CD14-positive monocyte (primary cell): ENCODE measurements at regions not wholly inside any gene's neighbourhood (a gene's known extent, or its start where the extent isn't known, plus 50 kb on each side); places are given as distances from the start of the nearest gene placed in this dataset.
"Not testable (repeated sequence)": the region's sequence is repeated elsewhere in the genome, so short reads cannot be mapped to it uniquely, and the experiment has no call there.

ENCODE experiments used
- DNase-seq, 3 donors: peaks; one replicate each; pipeline ENCODE4 v3.0.0-alpha.2; 2011 to 2022
- H2AFZ ChIP-seq: 2 replicates; pipeline ENCODE4 v1.6.0; 2012; ENCODE audit warnings: mild to moderate bottlenecking, low read depth, low read length, inconsistent platforms; ENCODE audit not compliant: insufficient read depth, poor library complexity, severe bottlenecking
- H3K27ac ChIP-seq, 2 donors: 1 replicate in 1 of 2; 2 replicates in 1 of 2; pipeline ENCODE4 v1.5.1; 2012 to 2013; ENCODE audit warnings: low read length in 2 of 2, control low read depth in 1 of 2, inconsistent platforms in 1 of 2, low read depth in 1 of 2, mild to moderate bottlenecking in 1 of 2
- H3K27me3 ChIP-seq, 2 donors: one replicate each; pipeline versions ENCODE4 v1.6.0 to v1.6.1; 2011 to 2013; ENCODE audit warnings: low read length in 2 of 2; ENCODE audit not compliant: control insufficient read depth in 2 of 2, insufficient read depth in 2 of 2
- H3K36me3 ChIP-seq, 2 donors: replicated peaks in 1 of 2; 1 replicate in 1 of 2; 2 replicates in 1 of 2; pipeline versions ENCODE4 v1.5.1 to v1.6.1; 2012 to 2013; ENCODE audit warnings: low read length in 2 of 2, control low read depth in 1 of 2, inconsistent platforms in 1 of 2, mild to moderate bottlenecking in 1 of 2; ENCODE audit not compliant: insufficient read depth in 2 of 2, control insufficient read depth in 1 of 2
- H3K4me1 ChIP-seq, 2 donors: 1 replicate in 1 of 2; 2 replicates in 1 of 2; pipeline versions ENCODE4 v1.5.1 to v1.6.1; 2012 to 2013; ENCODE audit warnings: low read length in 2 of 2, control low read depth in 1 of 2, inconsistent platforms in 1 of 2, mild to moderate bottlenecking in 1 of 2, moderate library complexity in 1 of 2; ENCODE audit not compliant: insufficient read depth in 2 of 2, control insufficient read depth in 1 of 2
- H3K4me2 ChIP-seq: replicated peaks from 2 replicates; pipeline ENCODE3; 2012; ENCODE audit warnings: low read length, moderate library complexity, mild to moderate bottlenecking; ENCODE audit not compliant: poor library complexity, severe bottlenecking; ENCODE audit errors: extremely low read depth
- H3K4me3 ChIP-seq, 3 experiments: fragments of 200-600 bp in 1 of 3; sonication (generic) in 1 of 3; replicated peaks in 1 of 3; 1 replicate in 2 of 3; 2 replicates in 1 of 3; pipeline ENCODE4 v1.5.1; 2011 to 2013; ENCODE audit warnings: low read length in 3 of 3, mild to moderate bottlenecking in 3 of 3, control low read depth in 2 of 3, low read depth in 2 of 3, inconsistent platforms in 1 of 3, moderate library complexity in 1 of 3
- H3K79me2 ChIP-seq: 2 replicates; pipeline ENCODE4 v1.6.0; 2012; ENCODE audit warnings: mild to moderate bottlenecking, control low read depth, inconsistent platforms, low read length, moderate library complexity; ENCODE audit not compliant: insufficient read depth
- H3K9ac ChIP-seq: 2 replicates; pipeline ENCODE4 v1.6.0; 2017; ENCODE audit warnings: low read length, mild to moderate bottlenecking; ENCODE audit not compliant: insufficient read depth, poor library complexity, severe bottlenecking
- H3K9me3 ChIP-seq, 2 donors: replicated peaks in 1 of 2; 1 replicate in 1 of 2; 2 replicates in 1 of 2; pipeline versions ENCODE4 v1.5.1 to v1.6.1; 2012 to 2013; ENCODE audit warnings: low read length in 2 of 2, control low read depth in 1 of 2; ENCODE audit not compliant: control insufficient read depth in 1 of 2, insufficient read depth in 1 of 2
- H4K20me1 ChIP-seq: 2 replicates; pipeline ENCODE4 v1.6.0; 2012; ENCODE audit warnings: mild to moderate bottlenecking, low read length, control low read depth, moderate library complexity; ENCODE audit not compliant: insufficient read depth
- H3K27ac Mint-ChIP-seq, 7 donors: one replicate each; pipeline ENCODE4 v1.8.0; 2020; ENCODE audit warnings: mild to moderate bottlenecking in 7 of 7, mixed read lengths in 7 of 7, moderate library complexity in 6 of 7, inconsistent platforms in 2 of 7
- H3K27me3 Mint-ChIP-seq, 3 donors: one replicate each; pipeline ENCODE4 v1.8.0; 2021 to 2022; ENCODE audit warnings: low read depth in 3 of 3, mild to moderate bottlenecking in 3 of 3, mixed read lengths in 3 of 3, moderate library complexity in 3 of 3, inconsistent platforms in 1 of 3
- H3K36me3 Mint-ChIP-seq, 2 donors: one replicate each; pipeline ENCODE4 v1.8.0; 2020; ENCODE audit warnings: mixed read lengths in 2 of 2, inconsistent platforms in 1 of 2, mild to moderate bottlenecking in 1 of 2
- H3K4me1 Mint-ChIP-seq: one replicate; pipeline ENCODE4 v1.8.0; 2020; ENCODE audit warnings: mild to moderate bottlenecking, mixed read lengths
- H3K4me3 Mint-ChIP-seq, 2 donors: one replicate each; pipeline ENCODE4 v1.8.0; 2020; ENCODE audit warnings: mild to moderate bottlenecking in 2 of 2, mixed read lengths in 2 of 2, moderate library complexity in 1 of 2
- H3K9me3 Mint-ChIP-seq, 7 donors: one replicate each; pipeline ENCODE4 v1.8.0; 2020 to 2022; ENCODE audit warnings: mixed read lengths in 7 of 7, mild to moderate bottlenecking in 6 of 7, moderate library complexity in 6 of 7, inconsistent platforms in 2 of 7
- WGBS: methylation state at CpG from one replicate; pipeline ENCODE4 v1.1.5; 2013; ENCODE audit warnings: missing lambda C conversion rate; ENCODE audit not compliant: insufficient coverage; 5-methylcytosine and 5-hydroxymethylcytosine counted together
- intact Hi-C, 2 donors: fragments of 100-400 bp; cut with micrococcal nuclease; formaldehyde crosslinking; loops; one replicate each; pipeline versions ENCODE4 v1.15.0 to v1.15.1; 2023
- TF ChIP-seq, protein P1 (sequence below): fragments of 200-600 bp; IDR thresholded peaks from one replicate; pipeline ENCODE4 v1.8.0; 2022; ENCODE audit warnings: antibody characterized with exemption, mild to moderate bottlenecking

DNA sequence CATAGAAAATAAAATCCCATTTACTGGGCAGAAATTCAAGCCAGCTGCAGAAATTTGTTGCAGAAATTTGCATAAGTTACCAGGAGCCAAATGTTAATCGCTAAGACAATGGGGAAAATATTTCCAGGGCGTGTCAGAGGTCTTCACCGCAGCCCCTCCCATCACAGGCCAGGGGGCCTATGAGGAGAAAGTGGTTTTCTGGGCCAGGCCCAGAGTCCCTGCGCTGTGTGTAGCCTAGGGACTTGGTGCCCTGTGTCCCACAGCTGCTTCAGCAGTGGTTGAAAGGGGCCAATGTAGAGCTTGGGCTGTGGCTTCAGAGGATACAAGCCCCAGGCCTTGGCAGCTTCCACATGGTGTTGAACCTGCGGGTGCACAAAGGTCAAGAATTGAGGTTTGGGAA, 278.9 kb upstream of the PCDH9 start:
- Histone ChIP-seq H3K27me3 (no peaks in the 10 kb centered on the region), H3K9me3 (peaks cover 0 to 4% of the 10 kb centered on the region in 2 donors), H3K4me1 (no peaks in the 10 kb centered on the region), H2AFZ (no peak overlapping the region), H3K27ac (no peak overlapping the region), H3K4me2 (no peak overlapping the region), H3K4me3 (no peak overlapping the region), H3K36me3 (no peaks in the 10 kb centered on the region), H3K79me2 (no peaks in the 10 kb centered on the region), H4K20me1 (no peaks in the 10 kb centered on the region), H3K9ac (no peak overlapping the region)
- WGBS: 100% methylated on average over 3 of the region's 5 CpGs
- DNase-seq: no peak
- H3K9me3 Mint-ChIP-seq: peaks cover 0 to 7% (median 3%) of the 10 kb centered on the region in 7 donors
- H3K4me3 Mint-ChIP-seq: no peak overlapping the region
- no peaks in the 10 kb centered on the region for H3K27me3 Mint-ChIP-seq
- no peak overlapping the region for H3K27ac Mint-ChIP-seq
- intact Hi-C loops: no loop called here
- H3K36me3 Mint-ChIP-seq: no peaks in the 10 kb centered on the region
- H3K4me1 Mint-ChIP-seq: no peaks in the 10 kb centered on the region
- TF ChIP-seq, protein P1, sequence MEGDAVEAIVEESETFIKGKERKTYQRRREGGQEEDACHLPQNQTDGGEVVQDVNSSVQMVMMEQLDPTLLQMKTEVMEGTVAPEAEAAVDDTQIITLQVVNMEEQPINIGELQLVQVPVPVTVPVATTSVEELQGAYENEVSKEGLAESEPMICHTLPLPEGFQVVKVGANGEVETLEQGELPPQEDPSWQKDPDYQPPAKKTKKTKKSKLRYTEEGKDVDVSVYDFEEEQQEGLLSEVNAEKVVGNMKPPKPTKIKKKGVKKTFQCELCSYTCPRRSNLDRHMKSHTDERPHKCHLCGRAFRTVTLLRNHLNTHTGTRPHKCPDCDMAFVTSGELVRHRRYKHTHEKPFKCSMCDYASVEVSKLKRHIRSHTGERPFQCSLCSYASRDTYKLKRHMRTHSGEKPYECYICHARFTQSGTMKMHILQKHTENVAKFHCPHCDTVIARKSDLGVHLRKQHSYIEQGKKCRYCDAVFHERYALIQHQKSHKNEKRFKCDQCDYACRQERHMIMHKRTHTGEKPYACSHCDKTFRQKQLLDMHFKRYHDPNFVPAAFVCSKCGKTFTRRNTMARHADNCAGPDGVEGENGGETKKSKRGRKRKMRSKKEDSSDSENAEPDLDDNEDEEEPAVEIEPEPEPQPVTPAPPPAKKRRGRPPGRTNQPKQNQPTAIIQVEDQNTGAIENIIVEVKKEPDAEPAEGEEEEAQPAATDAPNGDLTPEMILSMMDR: no peak

GRCh38 chr13:67508275-67508674, 278.1 kb upstream of the PCDH9 start:
- H3K4me1 Mint-ChIP-seq, H3K36me3 ChIP-seq, H3K4me3 Mint-ChIP-seq, H4K20me1 ChIP-seq, H3K9ac ChIP-seq, H3K27me3 ChIP-seq, H3K4me3 ChIP-seq, H3K27ac Mint-ChIP-seq, H3K79me2 ChIP-seq, H2AFZ ChIP-seq, H3K4me1 ChIP-seq, H3K9me3 ChIP-seq, H3K4me2 ChIP-seq, H3K9me3 Mint-ChIP-seq, intact Hi-C loops, H3K36me3 Mint-ChIP-seq, H3K27ac ChIP-seq, H3K27me3 Mint-ChIP-seq, DNase-seq: not testable (repeated sequence)
- no CpG with 5 or more reads among the region's 1 CpG for WGBS
